Keratinocyte (primary cell): ENCODE measurements at regions not wholly inside any gene's neighbourhood (a gene's known extent, or its start where the extent isn't known, plus 50 kb on each side); places are given as distances from the start of the nearest gene placed in this dataset.
A peak's percentile ranks its signal among the peaks of the same experiment; 100 is the strongest.

Source experiments
- DNase-seq: peaks from one replicate; pipeline ENCODE4 v3.0.0-alpha.2; 2011; ENCODE audit warnings: low read depth, missing footprints, low spot score
- FAIRE-seq: peaks from 2 replicates; lab custom pipeline; 2011; peaks lifted over from hg19 to GRCh38; lab: Jason Lieb, UNC
- H2AFZ ChIP-seq: 2 replicates; pipeline ENCODE4 v1.6.0; 2012; ENCODE audit warnings: low read length, control low read depth, inconsistent platforms; ENCODE audit not compliant: control insufficient read depth
- H3K27ac ChIP-seq: 2 replicates; pipeline ENCODE4 v1.5.1; 2011; ENCODE audit warnings: low read length; ENCODE audit not compliant: control insufficient read depth, insufficient read depth
- H3K27me3 ChIP-seq: 3 replicates; pipeline ENCODE4 v1.6.0; 2011; ENCODE audit warnings: low read length; ENCODE audit not compliant: control insufficient read depth, insufficient read depth; ENCODE audit errors: extremely low read depth
- H3K36me3 ChIP-seq, 2 experiments: 2 replicates in 1 of 2; 3 replicates in 1 of 2; pipeline ENCODE4 v1.5.1; 2011; ENCODE audit warnings: low read length in 2 of 2, mild to moderate bottlenecking in 1 of 2; ENCODE audit not compliant: control insufficient read depth in 2 of 2, insufficient read depth in 2 of 2; ENCODE audit errors: extremely low read depth in 1 of 2
- H3K4me1 ChIP-seq: 3 replicates; pipeline ENCODE4 v1.5.1; 2011; ENCODE audit warnings: low read length; ENCODE audit not compliant: control insufficient read depth, insufficient read depth; ENCODE audit errors: extremely low read depth
- H3K4me2 ChIP-seq: 3 replicates; pipeline ENCODE4 v1.6.0; 2011; ENCODE audit warnings: low read depth, low read length; ENCODE audit not compliant: control insufficient read depth, insufficient read depth; ENCODE audit errors: extremely low read depth
- H3K4me3 ChIP-seq, 3 experiments: fragments of 200-600 bp in 1 of 3; sonication (generic) in 1 of 3; 2 replicates in 2 of 3; 3 replicates in 1 of 3; pipeline ENCODE4 v1.5.1; 2011 to 2016; ENCODE audit warnings: low read length in 3 of 3, mild to moderate bottlenecking in 3 of 3, control low read depth in 2 of 3, inconsistent platforms in 1 of 3, low read depth in 1 of 3, mixed read lengths in 1 of 3, mixed run types in 1 of 3, moderate library complexity in 1 of 3; ENCODE audit not compliant: control insufficient read depth in 2 of 3, insufficient read depth in 2 of 3; ENCODE audit errors: extremely low read depth in 1 of 3
- H3K79me2 ChIP-seq: 2 replicates; pipeline ENCODE4 v1.6.0; 2012; ENCODE audit warnings: low read length; ENCODE audit not compliant: control insufficient read depth, insufficient read depth
- H3K9ac ChIP-seq: 3 replicates; pipeline ENCODE4 v1.6.0; 2011; ENCODE audit warnings: low read length; ENCODE audit not compliant: control insufficient read depth, insufficient read depth; ENCODE audit errors: extremely low read depth
- H3K9me1 ChIP-seq: 3 replicates; pipeline ENCODE4 v1.6.0; 2011; ENCODE audit warnings: low read length; ENCODE audit not compliant: control insufficient read depth, insufficient read depth; ENCODE audit errors: extremely low read depth
- H3K9me3 ChIP-seq: 2 replicates; pipeline ENCODE4 v1.5.1; 2012; ENCODE audit warnings: low read depth, low read length; ENCODE audit not compliant: control insufficient read depth
- H4K20me1 ChIP-seq: 3 replicates; pipeline ENCODE4 v1.6.0; 2011; ENCODE audit warnings: low read length; ENCODE audit not compliant: control insufficient read depth, insufficient read depth; ENCODE audit errors: extremely low read depth
- EZH2 ChIP-seq: IDR thresholded peaks from one replicate; pipeline ENCODE4 v1.6.1; 2012; ENCODE audit warnings: inconsistent platforms, mild to moderate bottlenecking, low read length, moderate library complexity
- dilution Hi-C: fragments of 300-500 bp; cut with MboI; formaldehyde crosslinking; loops from one replicate; pipeline ENCODE4 v1.7.0; 2020; ENCODE audit warnings: low sequenced_read_pairs; ENCODE audit not compliant: extremely low pct_ligation_motif_present
- TF ChIP-seq, protein P1 (sequence below), 3 experiments: IDR thresholded peaks in 1 of 3; conservative IDR thresholded peaks in 1 of 3; optimal IDR thresholded peaks in 1 of 3; 2 replicates in 2 of 3; 3 replicates in 1 of 3; pipeline versions ENCODE3 to v1.5.1; 2011; ENCODE audit warnings: low read length in 3 of 3, mild to moderate bottlenecking in 3 of 3, moderate library complexity in 2 of 3, control low read depth in 1 of 3, inconsistent platforms in 1 of 3; ENCODE audit not compliant: insufficient read depth in 2 of 3; ENCODE audit errors: extremely low read depth in 1 of 3

DNA sequence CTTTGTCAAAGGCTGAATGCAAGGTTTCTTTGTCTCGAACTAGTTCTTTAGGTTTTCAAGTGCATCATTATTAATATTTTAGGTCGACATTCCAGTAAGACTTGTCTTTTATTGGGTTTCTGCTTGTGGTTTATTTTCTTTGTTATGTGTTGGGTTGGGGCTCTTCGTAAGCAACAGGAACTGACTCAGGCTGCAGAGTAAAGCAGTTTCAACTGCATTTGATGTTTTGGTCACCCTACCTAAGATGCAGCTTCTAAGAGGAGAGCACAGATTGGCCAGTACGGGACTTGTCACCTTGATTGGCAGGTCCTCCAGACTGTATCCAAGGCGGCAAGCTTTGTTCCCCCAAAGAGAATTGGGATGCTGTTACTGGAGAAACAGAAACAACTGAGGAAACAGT is 149.5 kb upstream of the SULF2 start:
- Histone ChIP-seq H3K4me2 (peak overlapping the region; percentile 9), H3K27me3 (no peaks in the 10 kb centered on the region), H3K4me1 (peaks cover 20% of the 10 kb centered on the region), H3K79me2 (no peaks in the 10 kb centered on the region), H2AFZ (no peak overlapping the region), H3K4me3 (no peak overlapping the region), H3K36me3 (no peaks in the 10 kb centered on the region), H4K20me1 (no peaks in the 10 kb centered on the region), H3K27ac (peak overlapping the region; percentile 85), H3K9me3 (no peaks in the 10 kb centered on the region), H3K9me1 (no peaks in the 10 kb centered on the region), H3K9ac (peak overlapping the region; percentile 62)
- peak; percentile 69 for FAIRE-seq
- DNase-seq, result no peak
- TF ChIP-seq, protein P1, sequence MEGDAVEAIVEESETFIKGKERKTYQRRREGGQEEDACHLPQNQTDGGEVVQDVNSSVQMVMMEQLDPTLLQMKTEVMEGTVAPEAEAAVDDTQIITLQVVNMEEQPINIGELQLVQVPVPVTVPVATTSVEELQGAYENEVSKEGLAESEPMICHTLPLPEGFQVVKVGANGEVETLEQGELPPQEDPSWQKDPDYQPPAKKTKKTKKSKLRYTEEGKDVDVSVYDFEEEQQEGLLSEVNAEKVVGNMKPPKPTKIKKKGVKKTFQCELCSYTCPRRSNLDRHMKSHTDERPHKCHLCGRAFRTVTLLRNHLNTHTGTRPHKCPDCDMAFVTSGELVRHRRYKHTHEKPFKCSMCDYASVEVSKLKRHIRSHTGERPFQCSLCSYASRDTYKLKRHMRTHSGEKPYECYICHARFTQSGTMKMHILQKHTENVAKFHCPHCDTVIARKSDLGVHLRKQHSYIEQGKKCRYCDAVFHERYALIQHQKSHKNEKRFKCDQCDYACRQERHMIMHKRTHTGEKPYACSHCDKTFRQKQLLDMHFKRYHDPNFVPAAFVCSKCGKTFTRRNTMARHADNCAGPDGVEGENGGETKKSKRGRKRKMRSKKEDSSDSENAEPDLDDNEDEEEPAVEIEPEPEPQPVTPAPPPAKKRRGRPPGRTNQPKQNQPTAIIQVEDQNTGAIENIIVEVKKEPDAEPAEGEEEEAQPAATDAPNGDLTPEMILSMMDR (optimal IDR thresholded peaks at IDR 0.05 in 1 of 3, IDR thresholded peaks at IDR 0.05 in 1 of 3, conservative IDR thresholded peaks at IDR 0.05 in 1 of 3; ENCODE audit: extremely low read depth in 1 of 3, insufficient read depth in 2 of 3, low read length in 3 of 3), result no peak
- no peak for TF ChIP-seq EZH2
- dilution Hi-C loops, result no loop called here

DNA sequence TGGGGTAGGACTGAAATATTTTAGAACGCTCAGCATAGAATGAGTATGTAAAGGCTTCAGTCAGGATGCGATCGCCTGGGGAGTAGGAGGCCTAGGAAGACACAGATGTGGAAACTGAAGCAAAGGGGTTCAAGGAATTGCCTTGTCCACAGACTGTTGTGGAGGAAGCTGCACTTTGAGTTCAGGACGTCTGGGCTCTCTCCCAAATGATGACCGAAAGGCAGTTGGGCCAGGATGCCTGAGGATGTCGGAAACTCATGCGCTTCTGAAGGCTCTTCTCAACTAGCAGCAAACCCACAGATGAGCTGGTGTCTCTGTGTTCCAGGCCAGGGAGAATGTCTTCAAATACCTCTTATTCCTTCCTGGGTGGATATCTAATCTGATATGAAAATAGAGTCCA is 146.2 kb upstream of the SULF2 start:
- Histone ChIP-seq H2AFZ (no peak overlapping the region), H3K36me3 (no peaks in the 10 kb centered on the region), H3K4me2 (no peak overlapping the region), H4K20me1 (no peaks in the 10 kb centered on the region), H3K9ac (no peak overlapping the region), H3K27me3 (no peaks in the 10 kb centered on the region), H3K9me1 (no peaks in the 10 kb centered on the region), H3K4me3 (no peak overlapping the region), H3K27ac (no peak overlapping the region), H3K4me1 (peaks cover 52% of the 10 kb centered on the region), H3K9me3 (no peaks in the 10 kb centered on the region), H3K79me2 (no peaks in the 10 kb centered on the region)
- dilution Hi-C loops, result no loop called here
- TF ChIP-seq EZH2, result no peak
- TF ChIP-seq, protein P1 (optimal IDR thresholded peaks at IDR 0.05 in 1 of 3, IDR thresholded peaks at IDR 0.05 in 1 of 3, conservative IDR thresholded peaks at IDR 0.05 in 1 of 3; ENCODE audit: extremely low read depth in 1 of 3, insufficient read depth in 2 of 3, low read length in 3 of 3), result no peak
- FAIRE-seq (no peak), DNase-seq (no peak)
